ENCODE measurements at regions not wholly inside any gene's neighbourhood (a gene's known extent, or its start where the extent isn't known, plus 50 kb on each side); places are given as distances from the start of the nearest gene placed in this dataset.

DNA sequence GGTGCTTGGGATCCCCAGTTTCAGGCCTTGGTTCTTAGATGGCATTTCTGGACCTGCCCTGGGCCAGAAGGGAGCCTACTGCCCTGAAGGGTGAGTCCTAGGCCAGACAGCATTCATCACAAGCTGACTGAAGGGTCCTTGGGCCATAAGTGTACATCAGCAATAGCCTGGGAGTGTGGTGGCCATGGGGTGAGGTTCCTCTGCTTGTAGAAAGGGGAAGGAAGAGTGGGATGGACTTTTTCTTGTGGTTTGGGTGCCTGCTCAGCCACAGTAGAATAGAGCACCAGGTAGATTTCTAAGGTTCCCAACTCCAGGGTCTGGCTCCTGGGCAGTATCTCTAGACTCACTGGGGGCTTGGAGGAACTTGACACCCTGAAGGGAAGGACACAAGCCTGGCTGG is 95.2 kb upstream of the PHF24 start:
- TF ChIP-seq POLR2AphosphoS5 (IDR thresholded peaks at IDR 0.05; ENCODE audit: low read depth, low read length) (no peak), POLR2A (IDR thresholded peaks at IDR 0.05; ENCODE audit: low read depth, low read length) (no peak)

Data from GM12892 (cell line).